MV-4-11 (cell line): ENCODE measurements at regions not wholly inside any gene's neighbourhood (a gene's known extent, or its start where the extent isn't known, plus 50 kb on each side); places are given as distances from the start of the nearest gene placed in this dataset.
"Not testable (repeated sequence)": the region's sequence is repeated elsewhere in the genome, so short reads cannot be mapped to it uniquely, and the experiment has no call there.

Source experiments
- DNase-seq: peaks from one replicate; lab custom pipeline; 2025; lab: John Stamatoyannopoulos, UW

- no peak for DNase-seq
These were observed 492.4 kb downstream of the TNS3 start for GRCh38 chr7:47089461-47089860.

GRCh38 chr7:47089068-47089417 is 492.9 kb downstream of the TNS3 start:
- no peak for DNase-seq

- no peak for DNase-seq
These were observed 493.4 kb downstream of the TNS3 start for GRCh38 chr7:47088329-47089067.

GRCh38 chr7:47087866-47088265 is 494.0 kb downstream of the TNS3 start:
- no peak for DNase-seq

GRCh38 chr7:47085491-47086275 is 496.2 kb downstream of the TNS3 start:
- DNase-seq: no peak

GRCh38 chr7:47083476-47084250 is 498.2 kb downstream of the TNS3 start:
- DNase-seq: no peak

GRCh38 chr7:47080816-47081215 is 501.1 kb downstream of the TNS3 start:
- DNase-seq: no peak

GRCh38 chr7:47078241-47078640 is 503.7 kb downstream of the TNS3 start:
- no peak for DNase-seq

GRCh38 chr7:47074702-47075153 is 507.2 kb downstream of the TNS3 start:
- no peak for DNase-seq

GRCh38 chr7:47073284-47073683 is 508.6 kb downstream of the TNS3 start:
- DNase-seq: no peak

- no peak for DNase-seq
These were observed 510.0 kb downstream of the TNS3 start for GRCh38 chr7:47071866-47072265.

GRCh38 chr7:47069385-47070076 is 512.4 kb downstream of the TNS3 start:
- no peak for DNase-seq

GRCh38 chr7:47066976-47067614 is 514.8 kb downstream of the TNS3 start:
- DNase-seq: no peak

GRCh38 chr7:47056731-47057130 is 525.2 kb downstream of the TNS3 start:
- DNase-seq: no peak

GRCh38 chr7:47052541-47053208 is 529.2 kb downstream of the TNS3 start:
- not testable (repeated sequence) for DNase-seq

GRCh38 chr7:47049234-47049774 is 532.6 kb downstream of the TNS3 start:
- DNase-seq: no peak

GRCh38 chr7:47047384-47047783 is 534.5 kb downstream of the TNS3 start:
- DNase-seq: no peak

GRCh38 chr7:47046949-47047348 is 535.0 kb downstream of the TNS3 start:
- DNase-seq: no peak

- DNase-seq: peak; percentile 20
These were observed 536.5 kb downstream of the TNS3 start for GRCh38 chr7:47045207-47046051.

GRCh38 chr7:47044625-47045024 is 537.3 kb downstream of the TNS3 start:
- DNase-seq: peak; percentile 8
